GM12864 (cell line): ENCODE measurements at regions not wholly inside any gene's neighbourhood (a gene's known extent, or its start where the extent isn't known, plus 50 kb on each side); places are given as distances from the start of the nearest gene placed in this dataset.

Experiments
- DNase-seq: peaks from one replicate; pipeline ENCODE4 v3.0.0-alpha.2; 2011; ENCODE audit warnings: low read depth
- H3K4me3 ChIP-seq: 2 replicates; pipeline ENCODE4 v1.5.1; 2011; ENCODE audit warnings: mild to moderate bottlenecking, low read depth, low read length, control low read depth
- TF ChIP-seq, protein P1 (sequence below): IDR thresholded peaks from 2 replicates; pipeline ENCODE4 v1.5.1; 2011; ENCODE audit warnings: low read depth, mild to moderate bottlenecking, moderate library complexity, low read length, control low read depth, inconsistent platforms; ENCODE audit errors: missing control alignments

DNA sequence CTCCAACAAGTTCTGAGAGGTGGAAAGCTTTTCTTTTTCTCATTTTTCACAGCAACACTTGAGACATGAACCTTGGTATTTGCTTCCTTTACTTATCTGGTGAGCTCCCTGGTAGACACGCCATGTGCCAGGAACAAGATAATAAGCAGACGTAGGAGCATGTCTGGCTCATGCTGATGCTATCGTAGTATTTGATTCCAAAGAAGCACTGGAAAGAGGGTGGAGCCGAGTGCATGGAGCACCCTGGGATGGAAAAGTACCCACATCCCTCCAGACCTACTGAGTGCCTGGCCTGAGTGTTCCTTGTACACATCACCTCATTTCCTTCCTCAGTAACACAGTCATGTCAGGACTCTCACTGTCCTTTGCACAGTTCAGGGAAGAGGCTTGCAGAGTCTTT is 231.0 kb downstream of the CBLN1 start:
- no peak for DNase-seq
- TF ChIP-seq, protein P1, sequence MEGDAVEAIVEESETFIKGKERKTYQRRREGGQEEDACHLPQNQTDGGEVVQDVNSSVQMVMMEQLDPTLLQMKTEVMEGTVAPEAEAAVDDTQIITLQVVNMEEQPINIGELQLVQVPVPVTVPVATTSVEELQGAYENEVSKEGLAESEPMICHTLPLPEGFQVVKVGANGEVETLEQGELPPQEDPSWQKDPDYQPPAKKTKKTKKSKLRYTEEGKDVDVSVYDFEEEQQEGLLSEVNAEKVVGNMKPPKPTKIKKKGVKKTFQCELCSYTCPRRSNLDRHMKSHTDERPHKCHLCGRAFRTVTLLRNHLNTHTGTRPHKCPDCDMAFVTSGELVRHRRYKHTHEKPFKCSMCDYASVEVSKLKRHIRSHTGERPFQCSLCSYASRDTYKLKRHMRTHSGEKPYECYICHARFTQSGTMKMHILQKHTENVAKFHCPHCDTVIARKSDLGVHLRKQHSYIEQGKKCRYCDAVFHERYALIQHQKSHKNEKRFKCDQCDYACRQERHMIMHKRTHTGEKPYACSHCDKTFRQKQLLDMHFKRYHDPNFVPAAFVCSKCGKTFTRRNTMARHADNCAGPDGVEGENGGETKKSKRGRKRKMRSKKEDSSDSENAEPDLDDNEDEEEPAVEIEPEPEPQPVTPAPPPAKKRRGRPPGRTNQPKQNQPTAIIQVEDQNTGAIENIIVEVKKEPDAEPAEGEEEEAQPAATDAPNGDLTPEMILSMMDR = no peak
- H3K4me3 ChIP-seq = no peak overlapping the region

DNA sequence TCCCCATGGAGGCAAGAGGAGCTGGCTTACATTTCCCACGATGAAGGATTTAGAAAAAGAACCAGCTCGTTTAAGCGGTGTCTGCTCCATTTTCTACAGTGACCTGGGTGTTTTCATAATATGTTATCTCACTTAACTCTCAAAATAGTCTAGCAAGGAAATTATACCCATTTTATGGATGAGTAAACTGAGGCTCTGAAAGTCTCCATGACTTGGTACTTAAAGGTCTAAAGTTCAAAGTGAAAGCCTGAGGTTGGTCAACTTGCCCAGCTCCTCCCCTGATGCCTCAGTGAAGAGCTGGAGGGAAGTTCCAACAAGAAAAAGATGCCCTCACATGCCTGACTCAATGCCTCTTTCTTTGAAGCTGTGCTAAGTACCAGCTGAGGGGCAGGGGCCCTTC is 232.0 kb downstream of the CBLN1 start:
- TF ChIP-seq, protein P1 = no peak
- H3K4me3 ChIP-seq = no peak overlapping the region
- DNase-seq = no peak

DNA sequence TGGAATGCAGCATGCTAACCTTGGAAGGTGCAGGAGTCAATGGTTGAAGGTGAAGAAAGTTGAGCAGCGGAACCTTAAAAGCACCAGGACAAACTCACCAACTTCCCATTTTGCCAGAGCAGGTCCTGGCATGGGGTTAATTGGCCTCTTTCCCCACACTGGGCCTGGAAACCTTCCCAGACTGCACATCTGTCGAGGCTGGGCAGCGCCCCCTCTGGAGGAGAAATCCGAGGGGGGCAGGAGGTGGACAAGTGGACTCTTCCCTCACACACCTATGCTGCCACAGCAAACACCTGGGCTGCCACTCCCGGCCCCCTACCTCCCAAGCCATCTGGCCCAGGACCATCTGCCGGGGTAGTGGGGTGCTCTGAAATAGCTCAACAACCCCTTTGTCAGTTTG is 232.4 kb downstream of the CBLN1 start:
- H3K4me3 ChIP-seq = no peak overlapping the region
- no peak for DNase-seq
- TF ChIP-seq, protein P1 = no peak

DNA sequence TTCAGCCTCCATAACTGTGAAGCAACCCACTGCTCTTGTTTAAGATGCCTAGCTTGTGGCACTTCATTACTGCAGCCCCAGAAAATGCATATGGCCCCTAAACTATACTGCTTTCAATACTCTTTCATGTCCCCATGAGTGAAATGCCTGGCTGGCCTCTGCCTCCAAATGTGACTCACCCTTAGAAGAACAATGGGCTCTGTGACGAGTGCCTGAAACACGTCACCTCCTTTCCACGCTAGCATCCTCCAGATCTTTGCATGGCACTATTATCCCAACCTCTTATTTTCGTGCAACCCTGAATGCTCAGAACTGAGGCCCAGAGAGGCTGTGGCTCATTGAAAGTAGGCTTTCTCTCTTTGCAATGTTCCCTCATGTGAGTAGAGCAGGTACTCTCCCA is 233.1 kb downstream of the CBLN1 start:
- no peak overlapping the region for H3K4me3 ChIP-seq
- TF ChIP-seq, protein P1 = no peak
- no peak for DNase-seq

DNA sequence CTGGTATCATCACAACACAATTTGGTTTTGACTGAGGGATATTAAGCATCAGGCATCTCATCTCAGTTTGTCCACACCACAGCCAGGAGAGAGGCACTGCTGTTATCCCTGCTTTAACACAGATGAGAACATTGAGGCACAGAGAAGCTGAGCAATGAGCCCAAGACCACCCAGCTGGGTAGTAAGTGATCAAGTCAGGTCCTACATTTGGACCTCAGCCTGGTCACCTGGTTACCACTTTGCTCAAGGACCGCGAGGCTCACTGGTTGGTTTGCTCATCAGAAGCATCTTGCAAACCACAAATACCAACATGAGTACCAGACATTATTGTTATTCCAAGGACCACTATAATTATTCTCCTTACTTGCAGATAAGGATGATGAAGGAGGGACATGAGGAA is 245.5 kb downstream of the CBLN1 start:
- TF ChIP-seq, protein P1 = no peak
- no peak overlapping the region for H3K4me3 ChIP-seq
- no peak for DNase-seq

DNA sequence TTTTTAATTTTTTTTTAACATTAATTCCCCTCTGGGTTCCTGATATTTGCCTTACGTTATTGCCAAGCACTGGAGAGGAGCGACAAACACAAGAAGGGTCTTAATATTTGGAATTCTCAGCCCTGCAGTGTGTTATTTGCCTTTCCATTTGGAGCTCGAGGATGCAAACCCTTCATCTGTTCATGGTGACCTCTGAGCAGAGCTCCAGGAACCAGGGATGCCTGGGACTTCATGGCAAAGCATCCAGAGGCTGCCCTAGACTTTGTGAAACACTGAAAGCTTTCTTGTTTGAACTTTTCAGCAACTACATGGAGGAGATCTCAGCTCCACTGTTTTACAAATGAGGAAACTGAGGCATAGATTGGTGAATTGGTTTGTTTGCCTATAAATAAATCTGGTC is 254.2 kb downstream of the CBLN1 start:
- H3K4me3 ChIP-seq = no peak overlapping the region
- TF ChIP-seq, protein P1 = no peak
- no peak for DNase-seq

DNA sequence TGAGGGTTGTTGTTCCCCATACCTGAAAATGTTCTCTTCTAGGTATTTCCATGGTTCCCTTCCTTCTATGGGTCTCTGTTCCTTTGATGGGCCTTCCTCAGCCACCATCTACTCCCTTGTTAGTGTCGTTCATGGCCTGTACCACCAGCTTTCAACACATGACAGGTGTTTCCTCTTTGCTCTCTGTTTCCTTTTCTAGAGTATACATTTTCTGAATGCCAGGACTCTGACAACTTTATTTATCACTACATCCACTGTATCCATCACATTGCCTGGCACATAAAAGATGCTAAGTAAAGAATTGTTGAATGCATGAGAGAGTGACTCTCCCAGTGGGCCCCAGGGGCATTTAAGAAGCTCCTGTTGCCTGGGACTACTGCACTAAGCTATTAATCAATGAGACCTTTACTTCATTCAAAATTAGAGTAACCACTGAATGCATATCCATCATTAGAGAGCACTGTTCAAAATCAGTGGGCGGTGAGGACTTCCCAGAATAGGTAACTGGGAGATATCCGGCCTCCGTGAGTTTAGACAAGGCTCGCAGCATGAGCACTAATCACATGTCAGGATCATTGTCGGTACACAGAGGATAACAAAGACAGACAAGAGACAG is 255.0 kb downstream of the CBLN1 start:
- H3K4me3 ChIP-seq = no peak overlapping the region
- TF ChIP-seq, protein P1 = no peak
- no peak for DNase-seq
